ENCODE measurements at regions not wholly inside any gene's neighbourhood (a gene's known extent, or its start where the extent isn't known, plus 50 kb on each side); places are given as distances from the start of the nearest gene placed in this dataset.

DNA sequence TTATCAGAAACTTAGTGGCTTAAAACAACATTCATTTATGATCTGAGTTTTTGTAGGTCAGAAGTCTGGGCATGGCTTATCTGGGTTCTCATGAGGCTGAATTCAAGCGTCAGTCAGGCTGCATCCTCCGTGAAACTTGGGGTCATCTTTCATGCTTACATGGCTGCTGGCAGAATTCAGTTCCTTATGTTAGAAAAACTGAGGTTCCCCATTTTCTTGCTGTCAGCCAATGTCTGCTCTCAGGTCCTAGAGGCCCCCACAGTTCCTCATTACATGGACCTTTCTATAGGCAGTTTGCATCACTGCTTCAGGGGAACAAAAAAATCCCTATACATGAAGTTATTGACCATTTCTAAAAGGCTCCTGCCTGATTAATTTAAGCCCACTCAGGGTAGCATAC is 83.8 kb upstream of the NMUR2 start:
- TF ChIP-seq, protein P1, sequence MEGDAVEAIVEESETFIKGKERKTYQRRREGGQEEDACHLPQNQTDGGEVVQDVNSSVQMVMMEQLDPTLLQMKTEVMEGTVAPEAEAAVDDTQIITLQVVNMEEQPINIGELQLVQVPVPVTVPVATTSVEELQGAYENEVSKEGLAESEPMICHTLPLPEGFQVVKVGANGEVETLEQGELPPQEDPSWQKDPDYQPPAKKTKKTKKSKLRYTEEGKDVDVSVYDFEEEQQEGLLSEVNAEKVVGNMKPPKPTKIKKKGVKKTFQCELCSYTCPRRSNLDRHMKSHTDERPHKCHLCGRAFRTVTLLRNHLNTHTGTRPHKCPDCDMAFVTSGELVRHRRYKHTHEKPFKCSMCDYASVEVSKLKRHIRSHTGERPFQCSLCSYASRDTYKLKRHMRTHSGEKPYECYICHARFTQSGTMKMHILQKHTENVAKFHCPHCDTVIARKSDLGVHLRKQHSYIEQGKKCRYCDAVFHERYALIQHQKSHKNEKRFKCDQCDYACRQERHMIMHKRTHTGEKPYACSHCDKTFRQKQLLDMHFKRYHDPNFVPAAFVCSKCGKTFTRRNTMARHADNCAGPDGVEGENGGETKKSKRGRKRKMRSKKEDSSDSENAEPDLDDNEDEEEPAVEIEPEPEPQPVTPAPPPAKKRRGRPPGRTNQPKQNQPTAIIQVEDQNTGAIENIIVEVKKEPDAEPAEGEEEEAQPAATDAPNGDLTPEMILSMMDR (IDR thresholded peaks at IDR 0.05): no peak
- TF ChIP-seq POLR2A (IDR thresholded peaks at IDR 0.05; ENCODE audit: low read depth): no peak
- TF ChIP-seq POLR2AphosphoS5 (IDR thresholded peaks at IDR 0.05): no peak
- no peak for TF ChIP-seq EP300 (IDR thresholded peaks at IDR 0.05)
